ENCODE measurements at regions not wholly inside any gene's neighbourhood (a gene's known extent, or its start where the extent isn't known, plus 50 kb on each side); places are given as distances from the start of the nearest gene placed in this dataset.

- Histone ChIP-seq H3K9me3 (ENCODE audit: control insufficient read depth, insufficient read depth, low read depth, low read length) (no peaks in the 10 kb centered on the region), H3K27me3 (ENCODE audit: control insufficient read depth, insufficient read depth, low read length) (no peaks in the 10 kb centered on the region), H3K4me1 (ENCODE audit: control insufficient read depth, insufficient read depth, low read length) (no peaks in the 10 kb centered on the region), H3K27ac (ENCODE audit: low read length) (no peak overlapping the region), H3K36me3 (ENCODE audit: control insufficient read depth, insufficient read depth, low read length) (no peaks in the 10 kb centered on the region), H3K4me3 (ENCODE audit: low read depth in 2 of 2, low read length in 2 of 2) (no peak overlapping the region)
- ChIA-PET POLR2A (no interaction called here), CTCF (no interaction called here)
- intact Hi-C loops (cut with micrococcal nuclease; ENCODE audit: unreplicated experiment): no loop called here
- ATAC-seq (no peak), DNase-seq (ENCODE audit: low read depth, low spot score) (no peak)
- in situ Hi-C loops (cut with HindIII; ENCODE audit: low pct_unique_long_range_greater_than_20kb, low sequenced_read_pairs): no loop called here
- TF ChIP-seq, protein P1, sequence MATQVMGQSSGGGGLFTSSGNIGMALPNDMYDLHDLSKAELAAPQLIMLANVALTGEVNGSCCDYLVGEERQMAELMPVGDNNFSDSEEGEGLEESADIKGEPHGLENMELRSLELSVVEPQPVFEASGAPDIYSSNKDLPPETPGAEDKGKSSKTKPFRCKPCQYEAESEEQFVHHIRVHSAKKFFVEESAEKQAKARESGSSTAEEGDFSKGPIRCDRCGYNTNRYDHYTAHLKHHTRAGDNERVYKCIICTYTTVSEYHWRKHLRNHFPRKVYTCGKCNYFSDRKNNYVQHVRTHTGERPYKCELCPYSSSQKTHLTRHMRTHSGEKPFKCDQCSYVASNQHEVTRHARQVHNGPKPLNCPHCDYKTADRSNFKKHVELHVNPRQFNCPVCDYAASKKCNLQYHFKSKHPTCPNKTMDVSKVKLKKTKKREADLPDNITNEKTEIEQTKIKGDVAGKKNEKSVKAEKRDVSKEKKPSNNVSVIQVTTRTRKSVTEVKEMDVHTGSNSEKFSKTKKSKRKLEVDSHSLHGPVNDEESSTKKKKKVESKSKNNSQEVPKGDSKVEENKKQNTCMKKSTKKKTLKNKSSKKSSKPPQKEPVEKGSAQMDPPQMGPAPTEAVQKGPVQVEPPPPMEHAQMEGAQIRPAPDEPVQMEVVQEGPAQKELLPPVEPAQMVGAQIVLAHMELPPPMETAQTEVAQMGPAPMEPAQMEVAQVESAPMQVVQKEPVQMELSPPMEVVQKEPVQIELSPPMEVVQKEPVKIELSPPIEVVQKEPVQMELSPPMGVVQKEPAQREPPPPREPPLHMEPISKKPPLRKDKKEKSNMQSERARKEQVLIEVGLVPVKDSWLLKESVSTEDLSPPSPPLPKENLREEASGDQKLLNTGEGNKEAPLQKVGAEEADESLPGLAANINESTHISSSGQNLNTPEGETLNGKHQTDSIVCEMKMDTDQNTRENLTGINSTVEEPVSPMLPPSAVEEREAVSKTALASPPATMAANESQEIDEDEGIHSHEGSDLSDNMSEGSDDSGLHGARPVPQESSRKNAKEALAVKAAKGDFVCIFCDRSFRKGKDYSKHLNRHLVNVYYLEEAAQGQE (IDR thresholded peaks at IDR 0.05; ENCODE audit: insufficient read depth in 1 of 2, low read depth in 2 of 2, low read length in 1 of 2): no peak
- no TSS peak for BruUV-seq (replicated peaks)
These were observed 566.8 kb downstream of the SH2D4B start for GRCh38 chr10:81104494-81104893.

DNA sequence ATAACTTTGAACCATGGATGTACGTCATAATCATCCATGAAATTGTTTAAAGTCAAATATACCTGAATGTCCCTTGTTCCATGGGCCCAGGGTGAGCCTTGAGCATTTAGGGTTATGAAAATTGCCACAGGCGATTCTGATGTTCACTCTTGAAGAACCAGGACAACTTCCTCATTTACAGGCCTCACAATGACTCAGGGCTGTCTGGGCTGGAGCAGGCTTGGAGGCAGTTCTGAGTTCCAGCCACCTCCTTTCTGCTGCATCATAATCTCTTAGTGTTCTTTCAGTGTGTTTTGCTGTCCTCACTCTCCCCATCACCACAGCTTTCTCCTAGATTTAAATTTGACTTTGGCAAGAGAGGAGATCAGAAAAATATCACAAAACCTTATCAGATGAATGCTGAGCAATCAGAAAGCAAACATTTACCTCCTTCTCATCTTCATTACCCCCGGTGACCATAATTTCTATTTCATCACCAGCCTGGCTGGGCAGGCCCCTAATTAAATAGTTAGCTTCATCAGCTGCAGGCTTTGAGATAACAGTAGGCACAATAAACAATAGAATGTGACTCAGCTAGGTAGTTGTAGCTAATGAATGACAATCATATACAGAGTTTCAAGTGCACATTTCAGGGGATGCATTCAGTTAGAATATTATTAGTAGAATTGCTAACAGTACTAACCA is 571.0 kb downstream of the SH2D4B start:
- no peak for DNase-seq (ENCODE audit: low read depth, low spot score)
- CTCF ChIA-PET: no interaction called here
- H3K4me3 ChIP-seq (ENCODE audit: low read depth in 2 of 2, low read length in 2 of 2): no peak overlapping the region
- in situ Hi-C loops (cut with HindIII; ENCODE audit: low pct_unique_long_range_greater_than_20kb, low sequenced_read_pairs): no loop called here
- H3K27ac ChIP-seq (ENCODE audit: low read length): no peak overlapping the region
- BruUV-seq (replicated peaks): no TSS peak
- no peaks in the 10 kb centered on the region for H3K9me3 ChIP-seq (ENCODE audit: control insufficient read depth, insufficient read depth, low read depth, low read length)
- no peaks in the 10 kb centered on the region for H3K36me3 ChIP-seq (ENCODE audit: control insufficient read depth, insufficient read depth, low read length)
- intact Hi-C loops (cut with micrococcal nuclease; ENCODE audit: unreplicated experiment): no loop called here
- no peak for TF ChIP-seq SIN3A (IDR thresholded peaks at IDR 0.05; ENCODE audit: borderline replicate concordance, insufficient read depth, low read depth, low read length)
- TF ChIP-seq, protein P2, sequence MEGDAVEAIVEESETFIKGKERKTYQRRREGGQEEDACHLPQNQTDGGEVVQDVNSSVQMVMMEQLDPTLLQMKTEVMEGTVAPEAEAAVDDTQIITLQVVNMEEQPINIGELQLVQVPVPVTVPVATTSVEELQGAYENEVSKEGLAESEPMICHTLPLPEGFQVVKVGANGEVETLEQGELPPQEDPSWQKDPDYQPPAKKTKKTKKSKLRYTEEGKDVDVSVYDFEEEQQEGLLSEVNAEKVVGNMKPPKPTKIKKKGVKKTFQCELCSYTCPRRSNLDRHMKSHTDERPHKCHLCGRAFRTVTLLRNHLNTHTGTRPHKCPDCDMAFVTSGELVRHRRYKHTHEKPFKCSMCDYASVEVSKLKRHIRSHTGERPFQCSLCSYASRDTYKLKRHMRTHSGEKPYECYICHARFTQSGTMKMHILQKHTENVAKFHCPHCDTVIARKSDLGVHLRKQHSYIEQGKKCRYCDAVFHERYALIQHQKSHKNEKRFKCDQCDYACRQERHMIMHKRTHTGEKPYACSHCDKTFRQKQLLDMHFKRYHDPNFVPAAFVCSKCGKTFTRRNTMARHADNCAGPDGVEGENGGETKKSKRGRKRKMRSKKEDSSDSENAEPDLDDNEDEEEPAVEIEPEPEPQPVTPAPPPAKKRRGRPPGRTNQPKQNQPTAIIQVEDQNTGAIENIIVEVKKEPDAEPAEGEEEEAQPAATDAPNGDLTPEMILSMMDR (IDR thresholded peaks at IDR 0.05): no peak
- TF ChIP-seq TCF7L2 (IDR thresholded peaks at IDR 0.05; ENCODE audit: low read depth, low read length): no peak
- TF ChIP-seq, protein P1 (IDR thresholded peaks at IDR 0.05; ENCODE audit: insufficient read depth in 1 of 2, low read depth in 2 of 2, low read length in 1 of 2): no peak
- no peak for TF ChIP-seq POLR2AphosphoS5 (IDR thresholded peaks at IDR 0.05; ENCODE audit: low read depth, low read length)
- no peaks in the 10 kb centered on the region for H3K4me1 ChIP-seq (ENCODE audit: control insufficient read depth, insufficient read depth, low read length)
- no peak for ATAC-seq
- H3K27me3 ChIP-seq (ENCODE audit: control insufficient read depth, insufficient read depth, low read length): no peaks in the 10 kb centered on the region
- POLR2A ChIA-PET: no interaction called here

All from Panc1 (cell line).